ENCODE measurements at regions not wholly inside any gene's neighbourhood (a gene's known extent, or its start where the extent isn't known, plus 50 kb on each side); places are given as distances from the start of the nearest gene placed in this dataset.
"Not testable (repeated sequence)": the region's sequence is repeated elsewhere in the genome, so short reads cannot be mapped to it uniquely, and the experiment has no call there.

- H3K4me3 ChIP-seq (ENCODE audit: low read depth, low read length) = no peak overlapping the region
- TF ChIP-seq CTCF (conservative IDR thresholded peaks at IDR 0.05; ENCODE audit: low read depth, low read length) = no peak
- no peak for DNase-seq (ENCODE audit: low read depth)
Observed at GRCh38 chrX:39065051-39065871, 264.0 kb downstream of the MID1IP1 start.

GRCh38 chrX:39067866-39068265, 266.6 kb downstream of the MID1IP1 start:
- DNase-seq (ENCODE audit: low read depth) = no peak
- TF ChIP-seq CTCF (conservative IDR thresholded peaks at IDR 0.05; ENCODE audit: low read depth, low read length) = no peak
- H3K4me3 ChIP-seq (ENCODE audit: low read depth, low read length) = no peak overlapping the region

- not testable (repeated sequence) for DNase-seq (ENCODE audit: low read depth); H3K4me3 ChIP-seq (ENCODE audit: low read depth, low read length)
Observed at GRCh38 chrX:39068634-39069033, 267.4 kb downstream of the MID1IP1 start.

- no peak for DNase-seq (ENCODE audit: low read depth)
- no peak overlapping the region for H3K4me3 ChIP-seq (ENCODE audit: low read depth, low read length)
- no peak for TF ChIP-seq CTCF (conservative IDR thresholded peaks at IDR 0.05; ENCODE audit: low read depth, low read length)
Observed at GRCh38 chrX:39070009-39070408, 268.8 kb downstream of the MID1IP1 start.

GRCh38 chrX:39073131-39073530, 271.9 kb downstream of the MID1IP1 start:
- no peak overlapping the region for H3K4me3 ChIP-seq (ENCODE audit: low read depth, low read length)
- DNase-seq (ENCODE audit: low read depth) = no peak
- TF ChIP-seq CTCF (conservative IDR thresholded peaks at IDR 0.05; ENCODE audit: low read depth, low read length) = no peak

GRCh38 chrX:39096599-39096998, 295.3 kb downstream of the MID1IP1 start:
- TF ChIP-seq CTCF (conservative IDR thresholded peaks at IDR 0.05; ENCODE audit: low read depth, low read length) = no peak
- no peak overlapping the region for H3K4me3 ChIP-seq (ENCODE audit: low read depth, low read length)
- DNase-seq (ENCODE audit: low read depth) = no peak

- no peak for TF ChIP-seq CTCF (conservative IDR thresholded peaks at IDR 0.05; ENCODE audit: low read depth, low read length)
- H3K4me3 ChIP-seq (ENCODE audit: low read depth, low read length) = no peak overlapping the region
- no peak for DNase-seq (ENCODE audit: low read depth)
Observed at GRCh38 chrX:39104745-39105144, 303.5 kb downstream of the MID1IP1 start.

All from choroid plexus epithelial cell (primary cell).